ENCODE measurements at regions not wholly inside any gene's neighbourhood (a gene's known extent, or its start where the extent isn't known, plus 50 kb on each side); places are given as distances from the start of the nearest gene placed in this dataset.

GRCh38 chr3:191136347-191136746 is 62.7 kb upstream of the OSTN start:
- Histone ChIP-seq H3K4me1 (ENCODE audit: insufficient read depth, low read length, poor library complexity, severe bottlenecking) (peaks cover 48% of the 10 kb centered on the region), H4K20me1 (ENCODE audit: insufficient read depth, low read length) (no peaks in the 10 kb centered on the region), H3K4me3 (ENCODE audit: low read depth, low read length, poor library complexity, severe bottlenecking) (no peak overlapping the region), H3K27ac (ENCODE audit: low read depth, low read length, poor library complexity, severe bottlenecking) (no peak overlapping the region), H3K4me2 (ENCODE audit: low read length) (no peak overlapping the region), H3K79me2 (ENCODE audit: insufficient read depth, low read depth, low read length) (no peaks in the 10 kb centered on the region), H3K9me2 (ENCODE audit: insufficient read depth, low read length) (no peaks in the 10 kb centered on the region), H3K36me3 (ENCODE audit: insufficient read depth, low read length) (peaks cover 12% of the 10 kb centered on the region), H2AFZ (ENCODE audit: low read length) (no peak overlapping the region), H3K9me3 (ENCODE audit: low read length) (peaks cover 22% of the 10 kb centered on the region; the same call in 1 of the 2 replicates)
- no TSS peak for BruUV-seq (replicated peaks)
- ChIA-PET POLR2A (interaction anchor here (0.6 to 3.4 kb wide), 3 partner anchors 7 to 88 kb away, joined by 3 to 28 read pairs (median 3); no protein-coding TSS in a partner anchor), CTCF (ENCODE audit: unreplicated experiment) (no interaction called here)
- peak; percentile 29 for DNase-seq (ENCODE audit: low spot score)
- intact Hi-C loops (cut with micrococcal nuclease; ENCODE audit: unreplicated experiment), result loop anchor here (5.0 kb wide), 1 partner anchor 116 kb away; no protein-coding TSS in a partner anchor
- TF ChIP-seq EZH2phosphoT487 (IDR thresholded peaks at IDR 0.05; ENCODE audit: borderline replicate concordance, low read depth, low read length), result no peak
- TF ChIP-seq CTCF (conservative IDR thresholded peaks at IDR 0.05; ENCODE audit: low read length), result peak; percentile 71

- no peak for TF ChIP-seq EZH2phosphoT487 (IDR thresholded peaks at IDR 0.05; ENCODE audit: borderline replicate concordance, low read depth, low read length)
- no peak for TF ChIP-seq CTCF (conservative IDR thresholded peaks at IDR 0.05; ENCODE audit: low read length)
- Histone ChIP-seq H4K20me1 (ENCODE audit: insufficient read depth, low read length) (no peaks in the 10 kb centered on the region), H3K79me2 (ENCODE audit: insufficient read depth, low read depth, low read length) (no peaks in the 10 kb centered on the region), H3K4me3 (ENCODE audit: low read depth, low read length, poor library complexity, severe bottlenecking) (no peak overlapping the region), H3K36me3 (ENCODE audit: insufficient read depth, low read length) (peaks cover 12% of the 10 kb centered on the region), H3K9me2 (ENCODE audit: insufficient read depth, low read length) (no peaks in the 10 kb centered on the region), H3K4me2 (ENCODE audit: low read length) (peak overlapping the region; percentile 14; the same call in 1 of the 2 replicates), H2AFZ (ENCODE audit: low read length) (peak overlapping the region; percentile 71; the same call in 1 of the 2 replicates), H3K4me1 (ENCODE audit: insufficient read depth, low read length, poor library complexity, severe bottlenecking) (peaks cover 48% of the 10 kb centered on the region), H3K27ac (ENCODE audit: low read depth, low read length, poor library complexity, severe bottlenecking) (no peak overlapping the region), H3K9me3 (ENCODE audit: low read length) (peaks cover 18% of the 10 kb centered on the region; the same call in 1 of the 2 replicates)
- no TSS peak for BruUV-seq (replicated peaks)
- CTCF ChIA-PET (ENCODE audit: unreplicated experiment), result no interaction called here
- no peak for DNase-seq (ENCODE audit: low spot score)
- intact Hi-C loops (cut with micrococcal nuclease; ENCODE audit: unreplicated experiment), result loop anchor here (5.0 kb wide), 1 partner anchor 117 kb away; no protein-coding TSS in a partner anchor
- POLR2A ChIA-PET, result interaction anchor here (0.6 to 3.4 kb wide), 3 partner anchors 9 to 231 kb away, joined by 3 to 28 read pairs (median 3); no protein-coding TSS in a partner anchor
Observed at GRCh38 chr3:191135175-191135574, 63.9 kb upstream of the OSTN start.

GRCh38 chr3:191133359-191133758 is 65.7 kb upstream of the OSTN start:
- Histone ChIP-seq H3K4me1 (ENCODE audit: insufficient read depth, low read length, poor library complexity, severe bottlenecking) (peaks cover 35% of the 10 kb centered on the region), H3K9me2 (ENCODE audit: insufficient read depth, low read length) (no peaks in the 10 kb centered on the region), H3K79me2 (ENCODE audit: insufficient read depth, low read depth, low read length) (no peaks in the 10 kb centered on the region), H3K9me3 (ENCODE audit: low read length) (peaks cover 12% of the 10 kb centered on the region; the same call in 1 of the 2 replicates), H3K4me3 (ENCODE audit: low read depth, low read length, poor library complexity, severe bottlenecking) (no peak overlapping the region), H2AFZ (ENCODE audit: low read length) (peak overlapping the region; percentile 25; the same call in 1 of the 2 replicates), H3K36me3 (ENCODE audit: insufficient read depth, low read length) (peaks cover 10% of the 10 kb centered on the region), H3K27ac (ENCODE audit: low read depth, low read length, poor library complexity, severe bottlenecking) (no peak overlapping the region), H3K4me2 (ENCODE audit: low read length) (0 out of 2 replicates have a peak overlapping the region, but pooled peaks have one; percentile 17), H4K20me1 (ENCODE audit: insufficient read depth, low read length) (no peaks in the 10 kb centered on the region)
- intact Hi-C loops (cut with micrococcal nuclease; ENCODE audit: unreplicated experiment), result no loop called here
- BruUV-seq (replicated peaks), result no TSS peak
- POLR2A ChIA-PET, result interaction anchor here (1.0 to 3.4 kb wide), 4 partner anchors 10 to 110 kb away, joined by 3 to 28 read pairs (median 7); no protein-coding TSS in a partner anchor
- TF ChIP-seq CTCF (conservative IDR thresholded peaks at IDR 0.05; ENCODE audit: low read length), result no peak
- TF ChIP-seq EZH2phosphoT487 (IDR thresholded peaks at IDR 0.05; ENCODE audit: borderline replicate concordance, low read depth, low read length), result no peak
- no peak for DNase-seq (ENCODE audit: low spot score)
- CTCF ChIA-PET (ENCODE audit: unreplicated experiment), result no interaction called here
